ENCODE measurements at regions not wholly inside any gene's neighbourhood (a gene's known extent, or its start where the extent isn't known, plus 50 kb on each side); places are given as distances from the start of the nearest gene placed in this dataset.

GRCh38 chr22:22184277-22184807, 60.2 kb upstream of the VPREB1 start:
- no peak overlapping the region for H3K4me3 ChIP-seq (ENCODE audit: low read depth, low read length)
- DNase-seq (ENCODE audit: low read depth) = no peak
- TF ChIP-seq, protein P1, sequence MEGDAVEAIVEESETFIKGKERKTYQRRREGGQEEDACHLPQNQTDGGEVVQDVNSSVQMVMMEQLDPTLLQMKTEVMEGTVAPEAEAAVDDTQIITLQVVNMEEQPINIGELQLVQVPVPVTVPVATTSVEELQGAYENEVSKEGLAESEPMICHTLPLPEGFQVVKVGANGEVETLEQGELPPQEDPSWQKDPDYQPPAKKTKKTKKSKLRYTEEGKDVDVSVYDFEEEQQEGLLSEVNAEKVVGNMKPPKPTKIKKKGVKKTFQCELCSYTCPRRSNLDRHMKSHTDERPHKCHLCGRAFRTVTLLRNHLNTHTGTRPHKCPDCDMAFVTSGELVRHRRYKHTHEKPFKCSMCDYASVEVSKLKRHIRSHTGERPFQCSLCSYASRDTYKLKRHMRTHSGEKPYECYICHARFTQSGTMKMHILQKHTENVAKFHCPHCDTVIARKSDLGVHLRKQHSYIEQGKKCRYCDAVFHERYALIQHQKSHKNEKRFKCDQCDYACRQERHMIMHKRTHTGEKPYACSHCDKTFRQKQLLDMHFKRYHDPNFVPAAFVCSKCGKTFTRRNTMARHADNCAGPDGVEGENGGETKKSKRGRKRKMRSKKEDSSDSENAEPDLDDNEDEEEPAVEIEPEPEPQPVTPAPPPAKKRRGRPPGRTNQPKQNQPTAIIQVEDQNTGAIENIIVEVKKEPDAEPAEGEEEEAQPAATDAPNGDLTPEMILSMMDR (IDR thresholded peaks at IDR 0.05; ENCODE audit: insufficient read depth, low read length, poor library complexity, severe bottlenecking) = no peak
- no peaks in the 10 kb centered on the region for H3K36me3 ChIP-seq (ENCODE audit: control insufficient read depth, insufficient read depth, low read length)
- H3K27me3 ChIP-seq (ENCODE audit: control insufficient read depth, insufficient read depth, low read length) = peaks cover 4% of the 10 kb centered on the region

DNA sequence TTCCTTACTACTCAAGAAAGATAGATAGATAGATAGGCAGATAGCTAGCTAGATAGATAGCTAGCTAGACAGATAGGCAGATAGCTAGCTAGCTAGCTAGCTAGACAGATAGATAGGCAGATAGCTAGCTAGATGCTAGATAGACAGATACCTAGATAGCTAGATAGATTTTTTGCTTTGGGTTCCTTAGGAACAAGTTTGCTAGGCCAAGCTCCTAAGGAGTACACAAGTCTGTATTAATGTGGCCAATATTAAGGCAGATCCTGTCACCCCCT, 61.7 kb upstream of the VPREB1 start:
- Histone ChIP-seq H3K4me3 (ENCODE audit: low read depth, low read length) (no peak overlapping the region), H3K27me3 (ENCODE audit: control insufficient read depth, insufficient read depth, low read length) (peaks cover 4% of the 10 kb centered on the region), H3K36me3 (ENCODE audit: control insufficient read depth, insufficient read depth, low read length) (no peaks in the 10 kb centered on the region)
- TF ChIP-seq, protein P1 (IDR thresholded peaks at IDR 0.05; ENCODE audit: insufficient read depth, low read length, poor library complexity, severe bottlenecking) = no peak
- no peak for DNase-seq (ENCODE audit: low read depth)

- Histone ChIP-seq H3K36me3 (ENCODE audit: control insufficient read depth, insufficient read depth, low read length) (no peaks in the 10 kb centered on the region), H3K27me3 (ENCODE audit: control insufficient read depth, insufficient read depth, low read length) (peaks cover 4% of the 10 kb centered on the region), H3K4me3 (ENCODE audit: low read depth, low read length) (no peak overlapping the region)
- no peak for DNase-seq (ENCODE audit: low read depth)
- TF ChIP-seq, protein P1 (IDR thresholded peaks at IDR 0.05; ENCODE audit: insufficient read depth, low read length, poor library complexity, severe bottlenecking) = no peak
These were observed 62.2 kb upstream of the VPREB1 start for GRCh38 chr22:22182218-22182989.

DNA sequence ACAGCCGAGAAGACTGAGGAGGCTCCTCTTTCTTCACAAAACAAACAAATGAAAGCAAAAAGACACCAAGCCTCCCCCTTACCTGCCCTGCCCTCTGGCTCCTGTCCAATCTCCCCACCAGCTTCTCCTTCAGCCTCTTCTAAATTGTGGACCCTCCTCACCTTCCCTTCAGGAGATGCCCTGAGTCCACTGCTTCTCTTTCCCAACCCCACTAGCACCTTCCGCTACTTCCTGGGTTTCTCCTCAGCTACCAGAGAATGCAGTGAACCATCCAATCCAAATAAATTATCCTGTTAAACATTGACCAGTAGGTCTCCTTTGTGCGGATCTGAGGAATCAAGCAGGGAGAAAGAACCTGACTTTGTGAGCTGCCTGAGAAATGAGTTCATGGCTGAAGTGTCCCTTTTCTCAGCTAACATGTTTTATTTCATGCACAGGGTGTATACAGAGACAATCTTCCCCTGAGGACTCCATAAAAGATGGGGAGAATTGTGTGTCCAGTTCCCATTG, 63.2 kb upstream of the VPREB1 start:
- Histone ChIP-seq H3K27me3 (ENCODE audit: control insufficient read depth, insufficient read depth, low read length) (peaks cover 4% of the 10 kb centered on the region), H3K36me3 (ENCODE audit: control insufficient read depth, insufficient read depth, low read length) (no peaks in the 10 kb centered on the region), H3K4me3 (ENCODE audit: low read depth, low read length) (peak overlapping the region; percentile 33)
- peak; percentile 79 for DNase-seq (ENCODE audit: low read depth)
- TF ChIP-seq, protein P1 (IDR thresholded peaks at IDR 0.05; ENCODE audit: insufficient read depth, low read length, poor library complexity, severe bottlenecking) = no peak

DNA sequence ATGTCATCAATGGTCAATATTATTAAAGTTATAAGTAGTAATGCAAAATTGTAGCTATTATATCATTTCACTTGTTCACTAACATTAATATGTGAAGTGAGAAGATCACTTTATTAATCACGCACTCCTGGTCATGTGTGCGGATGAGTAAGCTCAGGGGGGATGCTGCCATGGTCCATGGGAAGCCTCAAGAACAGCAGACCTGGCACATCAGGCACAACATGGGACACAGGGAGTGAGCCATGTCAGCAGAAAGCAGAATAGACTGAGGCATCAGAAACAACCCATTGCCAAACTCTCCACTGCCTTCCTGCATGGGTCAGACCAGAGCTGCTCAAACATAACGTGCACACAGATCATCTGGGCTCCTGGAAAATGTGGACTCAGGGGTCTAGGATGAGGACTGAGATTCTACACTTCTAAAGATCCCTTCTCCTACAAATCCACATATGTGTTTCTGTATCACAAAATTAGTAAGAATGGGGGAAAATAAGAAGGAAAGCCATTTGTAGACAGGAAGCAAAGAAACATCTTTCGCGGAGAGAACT, 63.8 kb upstream of the VPREB1 start:
- H3K27me3 ChIP-seq (ENCODE audit: control insufficient read depth, insufficient read depth, low read length) = peaks cover 2% of the 10 kb centered on the region
- TF ChIP-seq, protein P1 (IDR thresholded peaks at IDR 0.05; ENCODE audit: insufficient read depth, low read length, poor library complexity, severe bottlenecking) = no peak

More for the DNA sequence above, 63.8 kb upstream of the VPREB1 start:
- Histone ChIP-seq H3K4me3 (ENCODE audit: low read depth, low read length) (peak overlapping the region; percentile 33), H3K36me3 (ENCODE audit: control insufficient read depth, insufficient read depth, low read length) (no peaks in the 10 kb centered on the region)
- DNase-seq (ENCODE audit: low read depth) = peak; percentile 14

Measured in kidney epithelial cell (primary cell).